Suprapubic skin (tissue), 4 donors: ENCODE measurements at regions not wholly inside any gene's neighbourhood (a gene's known extent, or its start where the extent isn't known, plus 50 kb on each side); places are given as distances from the start of the nearest gene placed in this dataset.

Source experiments
- DNase-seq, 2 donors: peaks; one replicate each; pipeline ENCODE4 v3.0.0-alpha.2; 2019; ENCODE audit warnings: low spot score in 2 of 2
- H3K27ac ChIP-seq: fragments of 200-600 bp; sonication (generic); one replicate; pipeline ENCODE4 v1.5.1; 2019
- H3K27me3 ChIP-seq: fragments of 200-600 bp; sonication (generic); one replicate; pipeline ENCODE4 v1.5.1; 2019
- H3K36me3 ChIP-seq: fragments of 200-600 bp; sonication (generic); one replicate; pipeline ENCODE4 v1.5.1; 2019
- H3K4me1 ChIP-seq: fragments of 200-600 bp; sonication (generic); one replicate; pipeline ENCODE4 v1.5.1; 2019
- H3K4me3 ChIP-seq: fragments of 200-600 bp; sonication (generic); one replicate; pipeline ENCODE4 v1.5.1; 2019; ENCODE audit warnings: mild to moderate bottlenecking
- H3K9me3 ChIP-seq: fragments of 200-600 bp; sonication (generic); one replicate; pipeline ENCODE4 v1.5.1; 2019
- EP300 ChIP-seq: sonication (generic); formaldehyde crosslinking; IDR thresholded peaks from one replicate; pipeline ENCODE4 v1.6.1; 2017; ENCODE audit warnings: antibody characterized with exemption
- POLR2A ChIP-seq, 2 donors: fragments of 450-650 bp; IDR thresholded peaks; one replicate each; pipeline ENCODE4 v1.6.1; 2017; ENCODE audit warnings: antibody characterized with exemption in 2 of 2, mild to moderate bottlenecking in 2 of 2, moderate library complexity in 2 of 2
- POLR2AphosphoS5 ChIP-seq, 3 donors: sonication (generic); formaldehyde crosslinking; IDR thresholded peaks; one replicate each; pipeline ENCODE4 v1.6.1; 2017; ENCODE audit warnings: antibody characterized with exemption in 3 of 3
- WGBS: methylation state at CpG from one replicate; pipeline ENCODE4 v1.1.5; 2018; 5-methylcytosine and 5-hydroxymethylcytosine counted together
- TF ChIP-seq, protein P1 (sequence below), 2 donors: fragments of 200-600 bp in 1 of 2; fragments of 450-650 bp in 1 of 2; sonication (generic) in 1 of 2; IDR thresholded peaks; one replicate each; pipeline ENCODE4 v1.5.1; 2016 to 2019; ENCODE audit warnings: antibody characterized with exemption in 2 of 2, mild to moderate bottlenecking in 1 of 2, moderate library complexity in 1 of 2

DNA sequence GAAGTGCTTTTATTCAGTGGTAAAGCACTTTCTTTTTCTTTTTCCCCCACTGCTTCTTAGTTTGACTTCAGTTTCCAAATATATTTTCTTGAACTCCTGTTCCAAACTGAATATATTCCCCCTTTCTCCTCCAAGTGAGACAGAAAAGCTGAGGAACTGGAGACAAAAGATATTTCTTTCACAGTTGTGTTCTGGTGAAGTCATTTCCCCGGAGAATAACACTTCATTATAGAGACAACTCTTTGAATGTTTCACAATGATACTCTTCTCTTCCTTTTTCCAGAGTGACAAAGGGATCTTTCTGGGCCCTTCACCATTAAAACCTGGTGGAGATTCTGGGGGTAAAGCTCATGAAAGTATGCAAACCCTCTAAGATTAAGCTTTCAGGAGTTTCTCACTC, 860.8 kb upstream of the SLITRK5 start:
- Histone ChIP-seq H3K4me3 (no peak overlapping the region), H3K27ac (no peak overlapping the region), H3K36me3 (no peaks in the 10 kb centered on the region), H3K27me3 (no peaks in the 10 kb centered on the region), H3K4me1 (no peaks in the 10 kb centered on the region), H3K9me3 (no peaks in the 10 kb centered on the region)
- TF ChIP-seq, protein P1, sequence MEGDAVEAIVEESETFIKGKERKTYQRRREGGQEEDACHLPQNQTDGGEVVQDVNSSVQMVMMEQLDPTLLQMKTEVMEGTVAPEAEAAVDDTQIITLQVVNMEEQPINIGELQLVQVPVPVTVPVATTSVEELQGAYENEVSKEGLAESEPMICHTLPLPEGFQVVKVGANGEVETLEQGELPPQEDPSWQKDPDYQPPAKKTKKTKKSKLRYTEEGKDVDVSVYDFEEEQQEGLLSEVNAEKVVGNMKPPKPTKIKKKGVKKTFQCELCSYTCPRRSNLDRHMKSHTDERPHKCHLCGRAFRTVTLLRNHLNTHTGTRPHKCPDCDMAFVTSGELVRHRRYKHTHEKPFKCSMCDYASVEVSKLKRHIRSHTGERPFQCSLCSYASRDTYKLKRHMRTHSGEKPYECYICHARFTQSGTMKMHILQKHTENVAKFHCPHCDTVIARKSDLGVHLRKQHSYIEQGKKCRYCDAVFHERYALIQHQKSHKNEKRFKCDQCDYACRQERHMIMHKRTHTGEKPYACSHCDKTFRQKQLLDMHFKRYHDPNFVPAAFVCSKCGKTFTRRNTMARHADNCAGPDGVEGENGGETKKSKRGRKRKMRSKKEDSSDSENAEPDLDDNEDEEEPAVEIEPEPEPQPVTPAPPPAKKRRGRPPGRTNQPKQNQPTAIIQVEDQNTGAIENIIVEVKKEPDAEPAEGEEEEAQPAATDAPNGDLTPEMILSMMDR (IDR thresholded peaks at IDR 0.05) = no peak
- no peak for TF ChIP-seq EP300
- TF ChIP-seq POLR2A (IDR thresholded peaks at IDR 0.05) = no peak
- TF ChIP-seq POLR2AphosphoS5 (IDR thresholded peaks at IDR 0.05) = no peak
- WGBS = 62% methylated on average over 1 of the region's 1 CpG
- no peak for DNase-seq

DNA sequence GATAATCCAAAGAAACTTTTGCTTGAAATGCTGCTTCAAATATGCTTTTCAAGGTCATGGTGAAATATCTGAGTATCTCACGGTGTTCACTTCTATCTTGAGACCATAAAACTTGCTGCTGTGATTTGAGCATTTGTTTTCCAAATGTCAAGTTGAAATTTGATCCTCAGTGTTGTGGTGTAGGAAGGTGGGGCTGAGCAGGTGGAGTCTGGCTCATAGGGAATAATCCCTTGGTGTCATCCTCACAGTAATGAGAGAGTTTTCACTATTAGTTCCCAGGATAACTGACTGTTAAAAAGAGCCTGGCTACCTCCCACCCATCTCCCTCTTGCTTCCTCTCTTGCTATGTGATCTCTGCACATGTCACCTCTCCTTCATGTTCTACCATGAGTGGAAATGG, 858.0 kb upstream of the SLITRK5 start:
- H3K27me3 ChIP-seq = no peaks in the 10 kb centered on the region
- TF ChIP-seq POLR2AphosphoS5 (IDR thresholded peaks at IDR 0.05) (no peak), POLR2A (IDR thresholded peaks at IDR 0.05) (no peak), EP300 (no peak)
- TF ChIP-seq, protein P1 (IDR thresholded peaks at IDR 0.05) = no peak
- no peak overlapping the region for H3K27ac ChIP-seq
- H3K4me3 ChIP-seq = no peak overlapping the region
- no peaks in the 10 kb centered on the region for H3K4me1 ChIP-seq
- DNase-seq = no peak
- no peaks in the 10 kb centered on the region for H3K9me3 ChIP-seq
- WGBS = 23% methylated on average over 1 of the region's 1 CpG
- H3K36me3 ChIP-seq = no peaks in the 10 kb centered on the region

- no peak for DNase-seq
- no peaks in the 10 kb centered on the region for H3K4me1 ChIP-seq
- no peak overlapping the region for H3K4me3 ChIP-seq
- H3K27ac ChIP-seq = no peak overlapping the region
- no peaks in the 10 kb centered on the region for H3K36me3 ChIP-seq
- 97% methylated on average over 1 of the region's 1 CpG for WGBS
- no peak for TF ChIP-seq POLR2AphosphoS5 (IDR thresholded peaks at IDR 0.05)
- no peak for TF ChIP-seq EP300
- no peak for TF ChIP-seq POLR2A (IDR thresholded peaks at IDR 0.05)
- TF ChIP-seq, protein P1 (IDR thresholded peaks at IDR 0.05) = no peak
- no peaks in the 10 kb centered on the region for H3K9me3 ChIP-seq
- H3K27me3 ChIP-seq = no peaks in the 10 kb centered on the region
These were observed 845.8 kb upstream of the SLITRK5 start for GRCh38 chr13:86825410-86825809.

DNA sequence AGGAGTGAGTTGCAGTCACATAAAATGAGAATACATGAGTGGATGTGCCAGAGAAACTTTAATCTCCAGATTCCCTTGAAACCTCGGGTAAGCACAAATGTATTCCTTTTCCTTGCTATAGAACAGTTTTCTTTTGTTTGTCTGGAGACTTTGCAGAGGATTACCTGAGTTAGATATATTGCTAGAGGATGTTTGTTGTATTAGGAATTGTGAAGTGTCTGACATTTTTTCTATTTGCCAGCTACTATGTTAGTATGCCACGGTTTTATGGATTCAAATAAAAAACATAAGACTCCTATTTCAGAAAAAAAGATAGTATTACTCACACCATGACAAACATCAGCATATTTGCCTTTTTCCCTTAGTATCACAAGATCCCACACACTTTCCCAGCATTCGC, 844.9 kb upstream of the SLITRK5 start:
- DNase-seq = no peak
- WGBS = 79% methylated on average over 3 of the region's 3 CpGs
- no peak overlapping the region for H3K4me3 ChIP-seq
- no peaks in the 10 kb centered on the region for H3K4me1 ChIP-seq
- H3K27ac ChIP-seq = no peak overlapping the region
- no peak for TF ChIP-seq POLR2AphosphoS5 (IDR thresholded peaks at IDR 0.05)
- TF ChIP-seq EP300 = no peak
- TF ChIP-seq, protein P1 (IDR thresholded peaks at IDR 0.05) = no peak
- no peak for TF ChIP-seq POLR2A (IDR thresholded peaks at IDR 0.05)
- no peaks in the 10 kb centered on the region for H3K9me3 ChIP-seq
- H3K27me3 ChIP-seq = no peaks in the 10 kb centered on the region
- no peaks in the 10 kb centered on the region for H3K36me3 ChIP-seq

DNA sequence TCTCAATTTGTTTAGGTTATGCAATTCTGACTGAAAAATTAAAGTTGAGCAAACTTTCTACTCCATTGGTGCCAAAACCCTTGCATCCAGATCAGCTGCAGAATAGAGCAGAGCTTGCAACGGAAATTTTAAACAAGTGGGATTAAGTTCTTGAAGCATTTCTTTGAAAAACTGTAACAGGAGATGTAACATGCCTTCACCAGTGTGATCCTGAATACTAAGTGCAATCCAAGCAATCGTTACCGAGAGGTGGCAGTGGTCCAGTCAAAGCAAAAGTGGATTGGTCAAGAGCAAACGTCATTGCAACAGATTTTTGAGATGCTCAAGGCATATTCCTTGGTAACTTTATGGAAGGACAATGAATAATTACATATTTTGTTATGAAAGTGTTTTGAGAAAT, 841.1 kb upstream of the SLITRK5 start:
- no peaks in the 10 kb centered on the region for H3K36me3 ChIP-seq
- no peaks in the 10 kb centered on the region for H3K4me1 ChIP-seq
- H3K9me3 ChIP-seq = no peaks in the 10 kb centered on the region
- no peaks in the 10 kb centered on the region for H3K27me3 ChIP-seq
- no peak for DNase-seq
- H3K27ac ChIP-seq = no peak overlapping the region
- no peak overlapping the region for H3K4me3 ChIP-seq
- TF ChIP-seq POLR2A (IDR thresholded peaks at IDR 0.05) (no peak), EP300 (no peak), POLR2AphosphoS5 (IDR thresholded peaks at IDR 0.05) (no peak)
- TF ChIP-seq, protein P1 (IDR thresholded peaks at IDR 0.05) = no peak
- 69% methylated on average over 4 of the region's 4 CpGs for WGBS
